ENCODE measurements at regions not wholly inside any gene's neighbourhood (a gene's known extent, or its start where the extent isn't known, plus 50 kb on each side); places are given as distances from the start of the nearest gene placed in this dataset.

DNA sequence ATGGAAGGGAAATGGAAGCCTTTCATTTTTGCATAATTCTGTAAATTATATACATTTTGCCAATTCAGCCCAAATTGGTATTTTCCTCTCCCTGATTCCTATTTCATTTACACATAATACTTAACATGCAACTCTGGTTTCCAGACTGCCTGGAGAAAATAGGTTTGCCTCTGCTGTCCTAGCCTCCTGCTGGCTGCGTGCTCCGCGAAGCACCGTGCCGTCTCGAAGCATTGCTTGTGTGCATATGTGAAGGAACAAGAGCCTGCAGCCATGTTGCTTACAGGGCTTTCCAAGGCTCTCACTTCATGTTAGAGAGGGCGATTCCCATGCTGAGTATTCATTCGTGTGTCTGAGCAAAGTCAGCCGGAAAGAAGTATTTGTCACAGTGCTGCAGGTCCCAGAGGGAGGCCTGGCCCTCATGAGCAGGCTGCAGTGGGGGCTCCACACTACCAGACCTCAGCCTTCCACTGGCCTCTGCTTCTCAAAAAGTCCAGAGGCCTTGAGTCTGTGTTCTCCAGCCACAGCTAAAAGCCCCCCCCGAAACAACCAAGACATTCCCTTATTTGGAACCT lies 66.5 kb downstream of the CLRN3 start:
- TF ChIP-seq SIN3A (IDR thresholded peaks at IDR 0.05; ENCODE audit: borderline replicate concordance, insufficient read depth, low read length) (no peak), FOXP2 (optimal IDR thresholded peaks at IDR 0.05; ENCODE audit: borderline replicate concordance, extremely low read depth, extremely low read length, insufficient read depth) (no peak), POLR2AphosphoS5 (IDR thresholded peaks at IDR 0.05; ENCODE audit: low read depth, low read length) (no peak), TAF1 (IDR thresholded peaks at IDR 0.05; ENCODE audit: borderline replicate concordance, insufficient read depth, low read length) (no peak)
- TF ChIP-seq, protein P1, sequence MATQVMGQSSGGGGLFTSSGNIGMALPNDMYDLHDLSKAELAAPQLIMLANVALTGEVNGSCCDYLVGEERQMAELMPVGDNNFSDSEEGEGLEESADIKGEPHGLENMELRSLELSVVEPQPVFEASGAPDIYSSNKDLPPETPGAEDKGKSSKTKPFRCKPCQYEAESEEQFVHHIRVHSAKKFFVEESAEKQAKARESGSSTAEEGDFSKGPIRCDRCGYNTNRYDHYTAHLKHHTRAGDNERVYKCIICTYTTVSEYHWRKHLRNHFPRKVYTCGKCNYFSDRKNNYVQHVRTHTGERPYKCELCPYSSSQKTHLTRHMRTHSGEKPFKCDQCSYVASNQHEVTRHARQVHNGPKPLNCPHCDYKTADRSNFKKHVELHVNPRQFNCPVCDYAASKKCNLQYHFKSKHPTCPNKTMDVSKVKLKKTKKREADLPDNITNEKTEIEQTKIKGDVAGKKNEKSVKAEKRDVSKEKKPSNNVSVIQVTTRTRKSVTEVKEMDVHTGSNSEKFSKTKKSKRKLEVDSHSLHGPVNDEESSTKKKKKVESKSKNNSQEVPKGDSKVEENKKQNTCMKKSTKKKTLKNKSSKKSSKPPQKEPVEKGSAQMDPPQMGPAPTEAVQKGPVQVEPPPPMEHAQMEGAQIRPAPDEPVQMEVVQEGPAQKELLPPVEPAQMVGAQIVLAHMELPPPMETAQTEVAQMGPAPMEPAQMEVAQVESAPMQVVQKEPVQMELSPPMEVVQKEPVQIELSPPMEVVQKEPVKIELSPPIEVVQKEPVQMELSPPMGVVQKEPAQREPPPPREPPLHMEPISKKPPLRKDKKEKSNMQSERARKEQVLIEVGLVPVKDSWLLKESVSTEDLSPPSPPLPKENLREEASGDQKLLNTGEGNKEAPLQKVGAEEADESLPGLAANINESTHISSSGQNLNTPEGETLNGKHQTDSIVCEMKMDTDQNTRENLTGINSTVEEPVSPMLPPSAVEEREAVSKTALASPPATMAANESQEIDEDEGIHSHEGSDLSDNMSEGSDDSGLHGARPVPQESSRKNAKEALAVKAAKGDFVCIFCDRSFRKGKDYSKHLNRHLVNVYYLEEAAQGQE (IDR thresholded peaks at IDR 0.05; ENCODE audit: insufficient read depth in 1 of 2, low read depth in 2 of 2, low read length in 2 of 2), result no peak

DNA sequence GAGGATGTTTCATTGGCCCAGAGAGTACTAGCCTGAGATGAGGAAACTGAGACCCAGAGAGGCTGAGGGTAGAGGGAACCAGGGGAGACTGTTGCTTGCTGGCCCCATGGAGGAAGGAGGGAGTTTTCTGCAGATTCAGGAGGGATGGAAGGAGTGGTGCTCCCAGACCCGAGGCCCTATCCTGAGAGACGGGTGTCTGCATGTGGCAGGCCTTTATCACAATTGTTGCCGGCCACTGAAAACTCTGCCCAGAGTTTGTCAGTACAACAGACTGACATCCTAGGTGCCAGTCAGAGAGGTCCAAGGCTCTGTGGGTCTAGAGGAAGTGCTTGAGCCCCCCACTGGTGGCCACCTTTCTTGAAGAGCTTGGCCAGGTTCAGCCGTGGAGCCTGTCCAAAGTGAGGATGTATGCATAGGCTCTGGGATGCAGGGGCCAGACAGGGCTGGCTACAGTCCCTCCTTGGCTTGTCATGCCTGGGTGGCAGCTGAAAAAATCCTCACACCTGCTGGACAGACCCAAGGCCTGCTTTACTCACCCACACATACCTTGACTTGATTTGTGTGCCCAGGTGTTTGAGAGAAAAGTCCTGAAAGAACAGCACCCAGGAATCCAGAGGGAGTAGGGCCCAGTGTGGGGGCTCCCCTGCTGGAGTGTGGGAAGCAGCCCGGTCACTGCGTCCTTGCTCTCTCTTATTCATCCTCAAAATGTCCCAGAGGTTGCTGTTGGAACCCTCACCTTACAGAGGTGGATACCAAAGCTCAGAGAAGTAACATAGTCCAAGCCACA lies 65.2 kb downstream of the CLRN3 start:
- TF ChIP-seq POLR2AphosphoS5 (IDR thresholded peaks at IDR 0.05; ENCODE audit: low read depth, low read length), result no peak
- TF ChIP-seq TAF1 (IDR thresholded peaks at IDR 0.05; ENCODE audit: borderline replicate concordance, insufficient read depth, low read length), result no peak
- TF ChIP-seq SIN3A (IDR thresholded peaks at IDR 0.05; ENCODE audit: borderline replicate concordance, insufficient read depth, low read length), result no peak
- TF ChIP-seq, protein P1 (IDR thresholded peaks at IDR 0.05; ENCODE audit: insufficient read depth in 1 of 2, low read depth in 2 of 2, low read length in 2 of 2), result no peak
